Calu3 (cell line): ENCODE measurements at regions not wholly inside any gene's neighbourhood (a gene's known extent, or its start where the extent isn't known, plus 50 kb on each side); places are given as distances from the start of the nearest gene placed in this dataset.

Experiments used
- BruUV-seq: library from RNA; stranded (reverse); fragments of 400-500 nt; replicated peaks from 2 replicates; lab custom pipeline; 2021; lab: Mats Ljungman, UMichigan
- CTCF ChIA-PET: fragments of 300-600 bp; sonication (Branson Sonifier 250); formaldehyde crosslinking; loops from one replicate; lab custom pipeline; 2022; ENCODE audit warnings: antibody characterized with exemption; lab: Charles Lee
- DNase-seq: peaks from one replicate; pipeline ENCODE4 v3.0.0; 2022
- H3K27ac Mint-ChIP-seq: one replicate; pipeline ENCODE4 v1.8.0; 2022; ENCODE audit warnings: mixed read lengths; ENCODE audit not compliant: unreplicated experiment
- H3K27me3 Mint-ChIP-seq: one replicate; pipeline ENCODE4 v1.8.0; 2022; ENCODE audit warnings: mixed read lengths; ENCODE audit not compliant: unreplicated experiment
- H3K36me3 Mint-ChIP-seq: one replicate; pipeline ENCODE4 v1.8.0; 2022; ENCODE audit warnings: mild to moderate bottlenecking, moderate library complexity, mixed read lengths; ENCODE audit not compliant: insufficient read depth, unreplicated experiment
- H3K4me1 Mint-ChIP-seq: one replicate; pipeline ENCODE4 v1.8.0; 2022; ENCODE audit warnings: mild to moderate bottlenecking, low read depth, mixed read lengths; ENCODE audit not compliant: unreplicated experiment
- H3K4me3 Mint-ChIP-seq: one replicate; pipeline ENCODE4 v1.8.0; 2022; ENCODE audit warnings: mild to moderate bottlenecking, low read depth, moderate library complexity, mixed read lengths; ENCODE audit not compliant: unreplicated experiment
- H3K9me3 Mint-ChIP-seq: one replicate; pipeline ENCODE4 v1.8.0; 2022; ENCODE audit warnings: low read depth, mixed read lengths; ENCODE audit not compliant: unreplicated experiment
- CTCF ChIP-seq: fragments of 200-600 bp; IDR thresholded peaks from one replicate; pipeline ENCODE4 v1.8.0; 2022; ENCODE audit warnings: antibody characterized with exemption; ENCODE audit not compliant: unreplicated experiment
- intact Hi-C: fragments of 100-400 bp; cut with micrococcal nuclease; formaldehyde crosslinking; loops from one replicate; pipeline ENCODE4 v1.10.0; 2022; ENCODE audit not compliant: unreplicated experiment

GRCh38 chr6:51301962-51302361 is 483.3 kb downstream of the TFAP2B start:
- Mint-ChIP-seq H3K27me3 (no peaks in the 10 kb centered on the region), H3K4me3 (no peak overlapping the region), H3K36me3 (no peaks in the 10 kb centered on the region), H3K9me3 (no peaks in the 10 kb centered on the region), H3K27ac (no peak overlapping the region), H3K4me1 (no peaks in the 10 kb centered on the region)
- BruUV-seq, result no TSS peak
- TF ChIP-seq CTCF, result no peak
- no peak for DNase-seq
- CTCF ChIA-PET, result no interaction called here
- intact Hi-C loops, result no loop called here

- Mint-ChIP-seq H3K27ac (no peak overlapping the region), H3K4me3 (no peak overlapping the region), H3K36me3 (no peaks in the 10 kb centered on the region), H3K9me3 (no peaks in the 10 kb centered on the region), H3K27me3 (no peaks in the 10 kb centered on the region), H3K4me1 (no peaks in the 10 kb centered on the region)
- no peak for DNase-seq
- CTCF ChIA-PET, result no interaction called here
- intact Hi-C loops, result no loop called here
- TF ChIP-seq CTCF, result no peak
- no TSS peak for BruUV-seq
These were observed 483.8 kb downstream of the TFAP2B start for GRCh38 chr6:51302431-51302830.

- CTCF ChIA-PET, result no interaction called here
- BruUV-seq, result no TSS peak
- no peaks in the 10 kb centered on the region for H3K9me3 Mint-ChIP-seq
- no peaks in the 10 kb centered on the region for H3K4me1 Mint-ChIP-seq
- DNase-seq, result no peak
- intact Hi-C loops, result no loop called here
- no peak overlapping the region for H3K4me3 Mint-ChIP-seq
- no peak for TF ChIP-seq CTCF
- no peaks in the 10 kb centered on the region for H3K27me3 Mint-ChIP-seq
- no peaks in the 10 kb centered on the region for H3K36me3 Mint-ChIP-seq
- no peak overlapping the region for H3K27ac Mint-ChIP-seq
These were observed 484.7 kb downstream of the TFAP2B start for GRCh38 chr6:51303338-51303737.

GRCh38 chr6:51314965-51315364 is 496.3 kb downstream of the TFAP2B start:
- no peak overlapping the region for H3K27ac Mint-ChIP-seq
- BruUV-seq, result no TSS peak
- no peaks in the 10 kb centered on the region for H3K27me3 Mint-ChIP-seq
- CTCF ChIA-PET, result no interaction called here
- no peak for DNase-seq
- H3K4me3 Mint-ChIP-seq, result no peak overlapping the region
- H3K36me3 Mint-ChIP-seq, result no peaks in the 10 kb centered on the region
- intact Hi-C loops, result no loop called here
- no peaks in the 10 kb centered on the region for H3K9me3 Mint-ChIP-seq
- H3K4me1 Mint-ChIP-seq, result no peaks in the 10 kb centered on the region
- TF ChIP-seq CTCF, result no peak
